HG02852 (cell line): ENCODE measurements at regions not wholly inside any gene's neighbourhood (a gene's known extent, or its start where the extent isn't known, plus 50 kb on each side); places are given as distances from the start of the nearest gene placed in this dataset.
A peak's percentile ranks its signal among the peaks of the same experiment; 100 is the strongest.
"Not testable (repeated sequence)": the region's sequence is repeated elsewhere in the genome, so short reads cannot be mapped to it uniquely, and the experiment has no call there.

Experiments used
- ATAC-seq: cut with Tn5 transposase; IDR thresholded peaks from one replicate; pipeline ENCODE4 v1.9.1; 2021; ENCODE audit warnings: mild to moderate bottlenecking, moderate library complexity; ENCODE audit not compliant: unreplicated experiment

DNA sequence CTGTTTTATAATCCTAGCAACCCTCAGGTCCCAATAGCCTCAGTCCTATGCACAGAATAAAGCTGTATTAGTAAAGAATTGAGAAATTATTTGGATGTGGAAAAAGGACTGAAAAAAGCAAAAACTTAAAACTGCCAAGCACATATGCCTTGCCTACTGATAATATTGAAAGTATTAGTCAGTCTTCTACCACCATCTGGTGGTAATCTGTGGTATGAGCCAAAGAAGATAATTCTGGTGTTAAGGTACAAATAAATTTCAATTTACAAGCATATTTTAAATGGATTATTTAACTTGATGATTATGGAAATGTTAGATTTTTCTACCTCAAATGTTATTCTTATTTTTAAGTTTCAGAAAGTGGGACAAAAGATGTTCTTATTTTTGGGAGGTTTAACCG, 460.3 kb upstream of the KLHL1 start:
- ATAC-seq = peak; percentile 76

DNA sequence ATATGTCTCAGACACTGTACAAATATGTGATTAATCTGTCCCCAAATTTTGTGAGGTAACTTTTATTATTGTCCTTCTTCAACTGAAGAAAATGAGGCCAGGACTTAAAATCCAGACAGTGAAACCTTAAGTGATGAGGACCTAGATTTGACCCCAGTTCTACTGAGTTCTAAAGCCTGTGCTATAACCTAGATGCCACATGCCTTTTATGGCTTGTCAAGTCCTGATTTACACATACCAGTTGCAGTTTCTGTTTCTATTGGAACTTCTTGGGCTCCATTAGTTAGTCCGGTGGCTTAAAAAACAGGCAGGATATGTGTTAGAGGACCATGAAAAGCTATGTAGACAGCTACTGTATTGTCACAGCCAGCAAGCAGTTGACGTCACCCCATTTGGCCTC, 436.5 kb upstream of the KLHL1 start:
- ATAC-seq = no peak

DNA sequence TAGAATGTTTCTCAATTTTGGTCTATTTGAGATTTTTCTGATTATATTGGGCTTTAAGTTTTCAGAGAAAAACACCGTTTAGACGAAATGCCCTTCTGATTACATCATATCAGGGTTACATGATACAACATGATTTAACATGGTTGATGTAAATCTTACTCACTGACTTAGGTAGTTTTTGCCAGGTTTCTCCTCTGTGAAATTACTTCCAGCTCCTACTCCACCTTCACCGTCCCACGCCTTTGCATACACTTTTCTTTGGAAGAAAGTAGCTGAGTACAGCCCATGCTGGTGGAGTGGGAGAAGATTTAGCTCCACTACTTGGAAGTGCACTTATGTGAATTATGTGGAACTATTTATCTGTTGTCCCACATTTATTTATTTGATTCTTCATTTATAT, 433.2 kb upstream of the KLHL1 start:
- no peak for ATAC-seq

DNA sequence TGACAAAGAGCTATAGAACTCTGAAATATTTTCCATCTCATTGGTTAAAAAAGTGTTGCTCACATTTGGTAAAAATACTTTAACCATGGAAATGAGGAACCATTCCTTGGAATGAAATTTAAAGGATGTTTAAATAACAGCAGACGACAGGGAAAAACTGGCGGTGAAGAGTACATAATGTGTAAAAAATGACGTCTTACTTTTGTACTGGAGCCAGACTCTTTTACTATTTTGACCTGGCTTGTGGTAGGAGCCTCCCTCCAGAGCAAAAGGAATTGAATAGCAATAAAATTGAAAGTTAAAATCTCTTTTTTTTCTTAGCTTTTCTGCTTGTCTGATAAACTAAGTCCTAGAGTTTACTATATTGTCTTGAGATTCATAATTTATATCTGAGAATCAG, 426.2 kb upstream of the KLHL1 start:
- no peak for ATAC-seq

DNA sequence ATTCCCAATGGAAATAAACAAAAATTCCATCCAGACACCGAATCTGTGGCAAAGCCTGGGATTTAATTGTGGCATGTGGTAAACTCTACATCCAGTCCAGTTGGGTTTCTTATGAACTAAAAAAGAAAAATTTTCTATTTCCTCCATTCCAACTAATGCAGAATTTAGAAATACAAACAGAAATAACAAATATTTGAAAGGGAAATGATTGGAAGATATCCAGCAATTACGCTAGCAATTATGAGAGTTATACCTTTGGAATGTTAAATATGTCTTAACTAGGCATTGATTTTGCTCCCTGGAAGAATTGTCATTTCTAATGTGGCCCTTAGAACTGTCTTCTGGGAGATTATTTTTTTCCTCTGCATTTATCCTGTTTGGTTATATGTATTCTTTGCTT, 421.4 kb upstream of the KLHL1 start:
- ATAC-seq = no peak

DNA sequence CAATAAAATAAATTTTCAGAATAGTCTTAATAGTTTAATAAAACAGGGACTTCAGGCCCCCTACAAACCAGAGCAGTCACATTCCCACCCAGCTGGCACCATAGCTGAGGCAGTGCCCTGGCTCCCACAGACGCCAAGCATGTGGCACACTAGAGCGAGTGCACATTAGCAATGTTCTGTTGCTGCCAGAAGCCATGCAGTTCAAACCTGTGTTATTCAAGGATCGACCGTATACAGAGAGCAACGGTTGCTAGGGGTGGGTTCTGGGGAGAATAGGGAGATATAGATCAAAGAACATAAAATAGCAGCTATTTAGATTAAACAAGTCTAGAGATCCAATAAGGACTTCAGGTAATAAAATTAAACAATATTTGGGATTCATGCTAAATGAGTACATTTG, 419.3 kb upstream of the KLHL1 start:
- no peak for ATAC-seq

DNA sequence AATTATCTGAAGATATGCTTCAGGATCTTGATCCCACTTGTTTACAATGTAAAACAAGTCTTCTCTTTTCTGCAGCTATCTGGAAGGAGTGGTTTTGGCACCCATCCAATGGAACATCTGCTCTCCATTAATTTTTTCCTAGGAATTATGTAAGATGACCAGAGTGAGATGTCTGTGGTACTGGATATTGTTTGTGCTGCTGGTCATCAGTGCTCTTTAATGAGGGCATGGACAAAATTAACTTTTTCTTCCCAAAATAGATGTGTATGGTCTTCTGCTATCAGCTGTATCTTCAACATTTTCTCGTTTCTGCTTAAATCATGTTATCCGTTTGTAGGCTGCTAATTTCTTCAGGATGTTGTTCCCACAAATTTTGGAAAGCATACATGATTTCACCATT, 415.4 kb upstream of the KLHL1 start:
- ATAC-seq = no peak

DNA sequence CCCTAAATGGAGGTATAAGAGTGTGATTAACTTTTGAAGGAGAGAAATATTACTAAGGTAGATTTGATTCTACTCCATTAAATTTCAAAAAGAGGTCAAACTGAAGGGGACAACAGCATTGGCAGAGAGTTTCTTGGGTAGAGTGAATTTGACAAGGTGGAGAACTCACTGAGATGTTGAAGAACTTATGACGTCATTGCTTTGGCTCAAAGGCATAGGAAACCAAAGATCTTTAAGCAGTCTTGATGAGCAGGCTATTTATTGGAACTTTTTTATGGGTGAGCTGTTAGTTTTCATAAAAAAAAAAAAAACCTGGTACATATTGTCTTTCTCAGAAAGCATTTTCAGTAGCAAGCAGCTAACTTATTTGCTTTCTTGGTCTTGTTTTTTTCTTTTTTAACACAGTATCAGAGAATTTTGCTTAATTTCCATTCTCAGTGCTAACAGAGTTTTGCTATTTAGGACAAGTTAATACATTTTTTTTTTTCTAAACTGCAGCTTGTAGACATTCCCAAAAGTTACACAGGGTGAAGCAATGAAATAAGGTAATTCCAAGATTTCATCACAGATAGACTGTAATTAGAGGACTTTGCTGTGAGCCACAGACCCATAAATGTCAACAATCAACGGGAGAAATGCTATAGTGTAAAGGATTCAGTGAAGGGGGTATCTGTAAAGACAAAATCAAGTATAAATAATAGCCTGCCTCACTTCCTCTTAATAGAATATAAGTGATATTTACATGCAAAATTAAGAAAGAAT, 412.2 kb upstream of the KLHL1 start:
- no peak for ATAC-seq

DNA sequence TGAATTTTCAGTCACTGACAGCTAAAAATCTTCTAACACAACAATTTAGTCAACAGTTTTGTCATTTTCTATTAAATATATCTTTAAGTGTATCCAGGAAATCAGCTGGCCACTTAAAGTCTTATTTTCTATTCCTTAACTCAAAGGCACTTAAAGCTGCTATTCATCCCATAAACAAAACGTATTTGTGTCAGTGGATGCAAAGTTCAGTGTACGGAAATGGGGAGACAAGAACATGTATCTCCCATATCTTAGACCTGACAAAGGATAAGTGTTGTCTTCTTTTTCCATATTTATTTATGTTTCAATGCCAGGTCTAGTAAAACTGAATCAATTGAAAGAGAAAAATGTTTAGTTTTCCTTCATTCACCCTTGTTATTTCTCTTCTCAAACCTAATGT, 409.8 kb upstream of the KLHL1 start:
- no peak for ATAC-seq

DNA sequence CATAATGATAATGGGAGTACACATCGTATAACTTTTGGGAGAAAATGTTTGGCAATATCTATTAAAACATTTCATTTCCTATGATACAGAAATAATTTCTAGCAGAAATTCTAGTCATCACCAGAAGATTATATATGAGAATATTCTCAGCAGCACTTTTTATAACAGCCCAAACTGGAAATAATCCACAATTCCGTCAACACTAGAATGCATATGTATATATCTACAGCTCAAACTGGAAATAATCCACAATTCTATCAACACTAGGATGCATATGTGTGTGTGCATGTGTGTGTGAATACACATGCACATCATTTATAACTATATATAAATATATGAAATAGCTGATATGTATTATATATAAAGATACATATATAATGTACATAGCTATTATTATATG, 408.0 kb upstream of the KLHL1 start:
- no peak for ATAC-seq

DNA sequence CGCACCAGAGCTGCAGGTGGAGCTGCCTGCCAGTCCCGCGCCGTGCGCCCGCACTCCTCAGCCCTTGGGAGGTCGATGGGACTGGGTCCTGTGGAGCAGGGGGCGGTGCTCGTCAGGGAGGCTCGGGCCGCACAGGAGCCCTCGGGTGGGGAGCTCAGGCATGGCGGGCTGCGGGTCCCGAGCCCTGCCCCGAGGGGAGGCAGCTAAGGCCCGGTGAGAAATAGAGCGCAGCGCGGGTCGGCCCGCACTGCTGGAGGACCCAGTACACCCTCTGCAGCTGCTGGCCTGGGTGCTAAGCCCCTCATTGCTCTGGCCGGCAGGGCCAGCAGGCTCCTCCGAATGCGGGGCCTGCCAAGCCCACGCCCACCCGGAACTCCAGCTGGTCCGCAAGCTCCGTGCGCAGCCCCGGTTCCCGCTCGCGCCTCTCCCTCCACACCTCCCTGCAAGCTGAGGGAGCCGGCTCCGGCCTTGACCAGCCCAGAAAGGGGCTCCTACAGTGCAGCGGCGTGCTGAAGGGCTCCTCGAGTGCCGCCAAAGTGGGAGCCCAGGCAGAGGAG, 403.7 kb upstream of the KLHL1 start:
- not testable (repeated sequence) for ATAC-seq

DNA sequence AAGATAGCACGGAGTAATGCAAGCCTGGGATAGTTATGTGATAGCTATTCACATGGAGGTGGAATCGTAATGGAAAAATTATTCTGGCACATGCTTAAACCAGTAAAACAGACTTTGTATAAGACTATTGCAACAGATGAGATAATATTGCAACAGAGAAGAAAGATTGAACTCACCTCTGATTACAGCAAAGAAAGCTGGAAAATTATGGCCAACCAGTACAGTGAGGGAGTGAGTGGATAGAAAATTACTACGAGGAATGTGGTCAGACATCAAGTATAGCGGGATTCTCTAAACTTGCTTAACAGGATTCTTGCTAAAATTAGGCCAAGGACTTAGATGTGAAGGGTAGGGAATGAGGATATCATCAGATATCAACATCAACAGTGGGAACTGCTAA, 397.6 kb upstream of the KLHL1 start:
- ATAC-seq = no peak

DNA sequence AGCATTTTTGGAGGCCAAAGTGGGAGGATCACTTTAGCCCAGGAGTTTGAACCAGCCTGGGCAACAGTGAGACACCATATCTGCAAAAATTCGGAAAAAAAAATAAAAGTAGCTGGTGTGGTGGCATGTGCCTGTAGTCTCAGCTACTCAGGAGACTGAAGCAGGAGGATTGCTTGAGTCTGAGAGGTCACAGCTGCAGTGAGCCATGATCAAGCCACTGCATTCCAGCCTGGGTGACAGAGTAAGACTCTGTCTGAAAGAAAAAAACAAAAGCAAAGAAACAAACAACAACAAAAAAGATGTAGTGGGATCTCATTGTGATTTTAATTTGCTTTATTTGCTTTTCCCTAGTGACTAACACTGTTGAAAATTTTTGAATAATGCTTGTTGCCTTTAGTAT, 394.7 kb upstream of the KLHL1 start:
- ATAC-seq = no peak

DNA sequence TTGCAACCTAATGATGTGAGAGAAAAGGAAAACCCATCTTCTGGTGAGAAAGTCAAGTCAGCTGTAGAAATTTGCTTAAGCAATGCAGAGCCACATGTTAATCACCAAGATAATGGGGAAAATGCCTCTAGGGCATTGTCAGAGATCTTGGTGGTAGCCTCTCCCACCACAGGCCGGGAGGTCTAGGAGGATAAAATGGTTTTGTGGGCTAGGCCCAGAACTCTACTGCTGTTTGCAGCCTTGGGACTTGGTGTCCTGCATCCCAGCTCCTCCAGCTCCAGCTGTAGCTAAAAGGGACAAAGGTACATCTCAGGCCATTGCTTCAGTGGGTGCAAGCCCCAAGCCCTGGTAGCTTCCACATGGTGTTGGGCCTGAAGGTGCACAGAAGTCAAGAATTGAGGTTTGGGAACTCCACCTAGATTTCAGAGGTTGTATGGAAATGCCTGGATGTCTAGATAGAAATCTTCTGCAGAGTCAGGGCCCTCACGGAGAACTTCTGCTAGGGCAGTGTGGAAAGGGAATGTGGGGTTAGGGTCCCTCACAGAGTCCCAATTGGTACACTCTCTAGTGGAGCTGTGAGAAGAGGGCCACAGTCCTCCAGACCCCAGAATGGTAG, 382.2 kb upstream of the KLHL1 start:
- ATAC-seq = no peak

DNA sequence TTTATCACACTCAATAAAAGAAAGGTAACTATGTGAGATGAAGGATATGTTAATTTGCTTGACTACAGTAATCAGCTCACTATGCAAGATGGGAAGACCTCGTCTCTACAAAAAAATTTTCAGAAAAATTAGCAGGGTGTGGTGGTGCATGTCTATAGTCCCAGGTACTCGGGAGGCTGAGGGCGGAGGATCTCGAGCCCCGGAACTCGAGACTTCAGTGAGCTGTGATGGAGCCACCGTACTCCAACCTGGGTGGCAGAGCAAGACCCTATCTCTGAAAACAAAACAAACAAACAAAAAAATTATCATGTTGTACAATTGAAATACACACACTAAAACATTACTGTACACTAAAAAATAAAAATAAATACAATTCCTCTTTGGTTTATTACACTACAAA, 376.7 kb upstream of the KLHL1 start:
- ATAC-seq = no peak

DNA sequence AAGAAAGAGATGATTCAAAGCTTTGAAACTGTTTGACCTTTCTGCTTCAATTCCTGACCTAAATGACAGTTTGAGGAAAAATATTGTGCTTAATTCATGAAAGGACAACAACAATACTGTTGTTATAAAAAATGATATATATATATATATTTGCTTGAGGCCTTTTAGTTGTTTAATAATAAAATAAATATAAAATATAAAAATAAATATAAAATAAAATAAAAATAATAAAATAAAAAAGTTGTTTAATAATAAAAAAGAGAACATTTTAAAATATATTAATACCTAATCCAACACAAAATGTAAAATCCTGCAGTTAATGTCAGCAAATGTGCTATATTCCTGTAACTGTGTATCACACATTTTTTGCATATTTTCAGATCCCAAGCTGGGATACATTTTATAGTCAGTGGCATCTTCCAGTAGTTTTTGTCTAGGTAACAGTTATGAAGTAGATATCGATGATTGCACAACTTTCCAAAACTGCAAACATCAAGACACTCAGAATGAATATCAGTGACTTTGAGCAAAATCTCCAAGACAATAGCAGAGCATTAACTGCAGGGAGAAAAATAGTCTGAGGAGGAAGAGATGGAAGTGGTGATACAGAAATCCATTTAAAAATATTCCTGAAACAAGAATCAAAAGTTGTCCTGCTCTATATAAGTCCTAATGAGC, 375.5 kb upstream of the KLHL1 start:
- ATAC-seq = no peak

DNA sequence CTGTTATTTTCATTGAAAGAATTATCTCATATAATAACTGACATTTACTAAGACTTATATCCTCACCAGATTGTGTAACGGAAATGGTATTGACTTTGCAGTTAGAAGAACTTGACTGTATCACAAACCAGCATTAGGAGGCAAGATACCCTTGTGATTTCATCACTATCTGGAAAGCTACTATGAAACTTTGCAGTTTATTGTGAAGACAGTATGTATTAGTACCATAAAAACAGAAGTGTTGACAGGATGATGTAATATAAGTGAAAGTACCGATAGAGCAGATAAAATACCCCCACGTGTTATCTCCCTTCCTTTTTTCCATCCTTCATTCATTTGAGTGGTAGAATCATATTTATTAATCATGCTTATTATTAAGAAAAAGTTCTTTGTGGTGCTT, 365.7 kb upstream of the KLHL1 start:
- no peak for ATAC-seq

DNA sequence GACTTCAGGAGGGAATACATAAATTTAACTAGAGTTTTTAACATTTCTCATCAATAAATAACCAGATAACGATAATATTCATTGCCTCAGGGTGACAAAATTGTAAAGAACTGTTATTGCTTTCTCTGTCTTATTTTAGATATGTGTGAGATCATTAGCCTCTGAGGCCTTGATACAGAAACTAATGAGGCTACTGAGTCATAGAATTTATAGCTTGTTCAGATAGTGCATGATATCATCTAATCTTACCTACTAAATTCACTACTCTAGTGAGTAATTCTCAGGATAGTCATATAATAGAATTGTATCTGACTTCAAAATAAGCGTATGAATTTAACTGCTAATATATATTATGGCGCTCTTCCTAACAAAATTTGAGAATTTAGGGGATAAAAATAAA, 360.8 kb upstream of the KLHL1 start:
- no peak for ATAC-seq

DNA sequence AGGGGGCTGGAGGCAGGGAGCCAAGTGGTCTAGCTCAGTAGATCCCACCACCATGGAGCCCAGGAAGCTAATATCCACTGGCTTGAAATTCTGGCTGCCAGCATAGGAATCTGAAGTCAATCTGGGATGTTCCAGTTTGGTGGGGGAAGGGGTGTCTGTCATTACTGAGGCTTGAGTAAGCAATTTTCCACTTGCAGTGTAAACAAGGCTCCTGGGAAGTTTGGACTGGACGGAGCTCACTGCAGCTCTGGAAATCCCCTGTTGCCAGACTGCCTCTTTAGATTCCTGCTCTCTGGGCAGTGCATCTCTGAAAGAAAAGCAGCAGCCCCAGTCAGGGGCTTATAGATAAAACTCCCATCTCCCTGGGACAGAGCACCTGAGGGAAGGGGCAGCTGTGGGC, 349.2 kb upstream of the KLHL1 start:
- ATAC-seq = no peak

DNA sequence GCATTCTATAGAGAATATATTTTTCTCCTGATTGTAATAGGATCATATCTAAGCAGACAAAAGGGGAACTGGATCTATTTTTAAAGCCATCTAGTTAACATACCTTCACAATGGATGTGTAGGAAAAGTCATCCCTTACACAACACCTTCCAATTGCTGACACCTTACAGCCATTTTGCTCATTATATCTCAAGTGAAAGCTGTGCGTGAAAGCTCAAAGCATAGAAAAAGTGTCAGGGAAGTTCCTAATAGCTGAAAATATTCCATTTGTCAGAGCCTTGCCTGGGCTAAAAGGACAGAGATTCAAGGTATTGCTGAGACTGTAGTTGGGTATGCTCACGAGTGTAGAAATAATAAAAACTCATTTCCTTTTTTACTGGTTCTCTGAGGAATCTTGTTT, 340.6 kb upstream of the KLHL1 start:
- ATAC-seq = no peak

DNA sequence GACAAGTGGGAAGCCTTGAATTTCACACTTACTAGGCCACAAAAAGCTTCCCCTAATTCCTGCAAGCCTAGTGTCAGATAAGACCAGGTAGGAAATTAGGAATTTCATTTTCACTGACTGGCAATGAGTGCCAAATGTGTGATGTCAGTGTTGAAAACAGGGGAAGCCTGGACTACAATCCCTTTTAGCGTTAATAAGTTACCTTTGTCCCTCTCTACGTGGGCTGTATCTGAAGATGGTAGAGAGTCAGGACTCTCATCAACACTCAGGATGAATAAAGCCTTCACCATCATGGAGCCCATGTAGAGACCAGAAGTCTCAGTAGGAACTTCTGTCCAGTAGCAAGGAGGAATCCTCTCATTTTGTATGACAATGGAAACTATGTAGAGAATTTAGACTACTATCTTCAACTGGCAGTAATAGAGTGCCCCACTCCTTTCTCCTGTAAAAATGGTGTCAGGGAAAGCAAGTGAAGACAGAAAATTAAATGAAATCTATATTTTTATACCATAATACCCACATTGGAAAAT, 324.1 kb upstream of the KLHL1 start:
- no peak for ATAC-seq

DNA sequence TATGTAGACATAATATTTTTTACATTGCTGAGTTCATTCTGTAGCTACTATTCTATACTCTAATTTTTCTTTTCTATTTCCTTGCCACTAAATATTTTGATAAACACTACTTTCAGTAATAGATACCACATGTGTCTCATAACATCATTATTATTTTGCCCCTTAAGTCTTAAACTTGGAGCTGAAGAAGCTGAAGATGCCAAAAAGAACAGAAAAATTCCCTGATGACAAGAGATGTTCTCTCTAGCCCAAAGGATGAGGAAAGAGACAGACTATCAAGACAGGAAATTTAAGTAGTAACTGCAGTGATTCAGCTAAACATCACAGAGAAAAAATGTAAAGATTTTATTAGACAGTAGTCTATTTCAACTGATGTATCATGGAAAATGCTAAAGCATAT, 322.0 kb upstream of the KLHL1 start:
- no peak for ATAC-seq
